CD4-positive, alpha-beta memory T cell (primary cell): ENCODE measurements at regions not wholly inside any gene's neighbourhood (a gene's known extent, or its start where the extent isn't known, plus 50 kb on each side); places are given as distances from the start of the nearest gene placed in this dataset. TPM values are rescaled to one million over a fixed set of nuclear protein-coding genes. Genes with fewer than 3 reads are reported as not detected.
"Not testable (repeated sequence)": the region's sequence is repeated elsewhere in the genome, so short reads cannot be mapped to it uniquely, and the experiment has no call there.

ENCODE experiments used
- CTCF ChIA-PET: fragments of 350-600 bp; sonication (Branson Sonifier 250); formaldehyde crosslinking; loops from one replicate; lab custom pipeline; 2021; ENCODE audit warnings: inconsistent platforms; ENCODE audit not compliant: partially characterized antibody; lab: Charles Lee
- POLR2A ChIA-PET: fragments of 350-600 bp; sonication (Branson Sonifier 250); formaldehyde crosslinking; loops from one replicate; lab custom pipeline; 2021; ENCODE audit not compliant: partially characterized antibody; lab: Charles Lee
- DNase-seq, 5 donors: peaks; one replicate each; pipeline versions ENCODE4 v3.0.0 to v3.0.0-alpha.2; 2020 to 2022; ENCODE audit warnings: mixed read lengths in 1 of 5
- H3K27ac ChIP-seq: one replicate; pipeline ENCODE4 v1.7.0; 2013; ENCODE audit warnings: low read depth, low read length
- H3K27me3 ChIP-seq: 2 replicates; pipeline ENCODE4 v1.7.0; 2013; ENCODE audit warnings: mild to moderate bottlenecking, low read length, moderate library complexity; ENCODE audit not compliant: insufficient read depth
- H3K36me3 ChIP-seq: 2 replicates; pipeline ENCODE4 v1.7.0; 2013; ENCODE audit warnings: mild to moderate bottlenecking, low read length, moderate library complexity; ENCODE audit not compliant: insufficient read depth
- H3K4me1 ChIP-seq: 2 replicates; pipeline ENCODE4 v1.7.0; 2013; ENCODE audit warnings: mild to moderate bottlenecking, low read length, moderate library complexity; ENCODE audit not compliant: insufficient read depth
- H3K4me3 ChIP-seq, 2 donors: one replicate each; pipeline ENCODE4 v1.7.0; 2013; ENCODE audit warnings: low read length in 2 of 2, mild to moderate bottlenecking in 1 of 2
- H3K9me3 ChIP-seq, 2 donors: one replicate each; pipeline ENCODE4 v1.7.0; 2013; ENCODE audit warnings: low read length in 2 of 2, control low read depth in 1 of 2; ENCODE audit not compliant: control insufficient read depth in 1 of 2
- H3K27ac Mint-ChIP-seq, 7 donors: one replicate each; pipeline ENCODE4 v1.8.0; 2020 to 2021; ENCODE audit warnings: mixed read lengths in 7 of 7, mild to moderate bottlenecking in 6 of 7, inconsistent platforms in 3 of 7, moderate library complexity in 3 of 7
- H3K27me3 Mint-ChIP-seq, 2 donors: one replicate each; pipeline ENCODE4 v1.8.0; 2020 to 2021; ENCODE audit warnings: mixed read lengths in 2 of 2
- H3K36me3 Mint-ChIP-seq, 2 donors: one replicate each; pipeline ENCODE4 v1.8.0; 2020 to 2021; ENCODE audit warnings: mixed read lengths in 2 of 2, inconsistent platforms in 1 of 2, mild to moderate bottlenecking in 1 of 2
- H3K4me1 Mint-ChIP-seq, 4 donors: one replicate each; pipeline ENCODE4 v1.8.0; 2020 to 2021; ENCODE audit warnings: mixed read lengths in 4 of 4, mild to moderate bottlenecking in 1 of 4
- H3K4me3 Mint-ChIP-seq, 8 donors: one replicate each; pipeline ENCODE4 v1.8.0; 2020 to 2021; ENCODE audit warnings: mixed read lengths in 8 of 8, mild to moderate bottlenecking in 7 of 8, moderate library complexity in 6 of 8, inconsistent platforms in 3 of 8
- H3K9me3 Mint-ChIP-seq, 8 donors: one replicate each; pipeline ENCODE4 v1.8.0; 2020 to 2021; ENCODE audit warnings: mixed read lengths in 8 of 8, mild to moderate bottlenecking in 5 of 8, inconsistent platforms in 3 of 8, moderate library complexity in 1 of 8
- intact Hi-C: fragments of 100-400 bp; cut with micrococcal nuclease; formaldehyde crosslinking; loops from one replicate; pipeline ENCODE4 v1.15.1; 2023
- microRNA-seq: library from miRNA; unstranded; fragments of <30 nt; microRNA quantifications from one replicate; pipeline ENCODE4 v1.2.0, GENCODE V29; 2021; ENCODE audit warnings: borderline replicate concordance, borderline number of aligned reads, borderline microRNAs expressed, mixed read lengths

DNA sequence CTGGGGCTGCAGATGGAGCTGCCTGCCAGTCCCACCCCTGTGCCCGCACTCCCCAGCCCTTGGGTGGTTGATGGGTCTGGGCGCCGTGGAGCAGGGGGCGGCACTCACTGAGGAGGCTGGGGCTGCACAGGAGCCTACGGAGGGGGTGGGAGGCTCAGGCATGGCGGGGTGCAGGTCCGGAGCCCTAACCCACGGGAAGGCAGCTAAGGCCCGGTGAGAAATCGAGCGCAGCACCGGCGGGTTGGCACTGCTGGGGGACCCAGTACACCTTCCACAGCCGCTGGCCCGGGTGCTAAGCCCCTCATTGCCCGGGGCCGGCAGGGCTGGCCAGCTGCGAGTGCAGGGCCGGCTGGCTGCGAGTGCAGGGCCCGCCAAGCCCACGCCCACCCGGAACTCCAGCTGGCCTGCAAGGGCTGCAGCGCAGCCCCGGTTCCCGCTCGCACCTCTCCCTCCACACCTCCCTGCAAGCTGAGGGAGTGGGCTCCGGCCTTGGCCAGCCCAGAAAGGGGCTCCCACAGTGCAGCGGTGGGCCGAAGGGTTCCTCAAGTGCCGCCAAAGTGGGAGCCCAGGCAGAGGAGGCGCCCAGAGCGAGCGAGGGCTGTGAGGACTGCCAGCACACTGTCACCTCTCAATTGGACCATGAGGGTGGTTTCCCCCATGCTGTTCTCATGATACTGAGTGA, 80.8 kb upstream of the LUZP2 start:
- intact Hi-C loops, H3K36me3 ChIP-seq, H3K4me3 Mint-ChIP-seq, H3K9me3 ChIP-seq, POLR2A ChIA-PET, H3K27me3 Mint-ChIP-seq, H3K27me3 ChIP-seq, H3K36me3 Mint-ChIP-seq, H3K27ac ChIP-seq, DNase-seq, H3K27ac Mint-ChIP-seq, CTCF ChIA-PET, H3K4me3 ChIP-seq, H3K4me1 ChIP-seq, H3K4me1 Mint-ChIP-seq: not testable (repeated sequence)
- H3K9me3 Mint-ChIP-seq: peaks cover 4 to 19% (median 7%) of the 10 kb centered on the region in 8 donors

- CTCF ChIA-PET: no interaction called here
- DNase-seq: no peak
- H3K4me1 ChIP-seq: no peaks in the 10 kb centered on the region
- POLR2A ChIA-PET: no interaction called here
- H3K9me3 ChIP-seq: no peaks in the 10 kb centered on the region
- H3K27ac Mint-ChIP-seq: no peak overlapping the region
- intact Hi-C loops: no loop called here
- H3K36me3 ChIP-seq: no peaks in the 10 kb centered on the region
- no peaks in the 10 kb centered on the region for H3K4me1 Mint-ChIP-seq
- H3K27me3 Mint-ChIP-seq: no peaks in the 10 kb centered on the region
- H3K9me3 Mint-ChIP-seq: peaks cover 0 to 19% (median 6%) of the 10 kb centered on the region in 8 donors
- no peak overlapping the region for H3K4me3 ChIP-seq
- H3K36me3 Mint-ChIP-seq: no peaks in the 10 kb centered on the region
- no peaks in the 10 kb centered on the region for H3K27me3 ChIP-seq
- H3K27ac ChIP-seq: no peak overlapping the region
- H3K4me3 Mint-ChIP-seq: no peak overlapping the region
Measured at GRCh38 chr11:24421766-24422165, 75.1 kb upstream of the LUZP2 start.

DNA sequence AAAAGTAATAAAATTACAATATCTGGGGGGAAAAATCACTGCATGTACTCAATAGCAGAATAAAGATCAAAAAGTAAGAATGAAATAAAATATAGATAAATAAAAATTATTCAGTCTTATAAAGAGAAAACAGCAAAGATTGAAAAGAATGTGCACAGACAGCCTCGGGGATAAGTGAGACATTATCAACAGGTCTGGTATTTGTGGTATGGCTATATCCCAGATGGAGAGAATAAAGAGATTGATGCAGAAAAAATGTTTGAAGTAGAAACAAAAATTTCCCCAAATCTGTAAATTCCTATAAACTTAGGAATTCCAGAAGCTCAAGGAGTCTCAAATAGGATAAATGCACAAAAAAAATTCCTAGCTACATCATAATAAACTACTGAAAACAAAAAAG, 74.5 kb upstream of the LUZP2 start:
- Histone ChIP-seq H3K27ac (no peak overlapping the region), H3K36me3 (no peaks in the 10 kb centered on the region), H3K4me3 (no peak overlapping the region), H3K9me3 (no peaks in the 10 kb centered on the region), H3K27me3 (no peaks in the 10 kb centered on the region), H3K4me1 (no peaks in the 10 kb centered on the region)
- Mint-ChIP-seq H3K36me3 (no peaks in the 10 kb centered on the region), H3K27me3 (no peaks in the 10 kb centered on the region), H3K4me3 (no peak overlapping the region), H3K27ac (no peak overlapping the region), H3K4me1 (no peaks in the 10 kb centered on the region), H3K9me3 (peaks cover 0 to 19% (median 5%) of the 10 kb centered on the region in 8 donors)
- ChIA-PET POLR2A (no interaction called here), CTCF (no interaction called here)
- intact Hi-C loops: no loop called here
- no peak for DNase-seq

DNA sequence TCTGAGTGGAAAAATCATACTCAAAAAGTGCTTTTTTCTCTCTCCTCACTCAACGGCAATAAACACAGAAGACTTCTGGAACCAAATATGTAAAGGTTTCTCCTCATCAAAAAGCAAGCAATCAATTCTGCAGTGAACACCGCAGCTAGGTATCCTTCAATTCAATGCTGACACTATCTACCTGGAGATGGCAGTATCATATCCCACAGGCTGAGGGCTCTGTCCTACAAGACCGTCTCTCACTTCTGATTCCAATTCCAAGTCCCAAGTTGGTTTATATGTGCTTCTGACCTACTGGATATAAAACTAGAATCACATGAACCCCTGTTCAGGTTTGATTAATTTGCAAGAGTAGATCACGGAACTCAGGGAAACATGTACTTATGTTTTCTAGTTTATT, 59.7 kb upstream of the LUZP2 start:
- Mint-ChIP-seq H3K27ac (no peak overlapping the region), H3K9me3 (peaks cover 0 to 19% (median 8%) of the 10 kb centered on the region in 8 donors), H3K4me1 (no peaks in the 10 kb centered on the region), H3K27me3 (no peaks in the 10 kb centered on the region), H3K36me3 (no peaks in the 10 kb centered on the region), H3K4me3 (no peak overlapping the region)
- POLR2A ChIA-PET: no interaction called here
- no peaks in the 10 kb centered on the region for H3K36me3 ChIP-seq
- no peaks in the 10 kb centered on the region for H3K4me1 ChIP-seq
- DNase-seq: no peak
- H3K9me3 ChIP-seq: no peaks in the 10 kb centered on the region
- no peak overlapping the region for H3K27ac ChIP-seq
- H3K4me3 ChIP-seq: no peak overlapping the region
- no peaks in the 10 kb centered on the region for H3K27me3 ChIP-seq
- intact Hi-C loops: no loop called here
- CTCF ChIA-PET: no interaction called here

Small RNA genes in the stretch of these regions (microRNA-seq; reads per million reads assigned to microRNA genes)
- not detected for gene MIR8054
